ENCODE measurements at regions not wholly inside any gene's neighbourhood (a gene's known extent, or its start where the extent isn't known, plus 50 kb on each side); places are given as distances from the start of the nearest gene placed in this dataset.

- Mint-ChIP-seq H3K4me3 (ENCODE audit: unreplicated experiment) (no peak overlapping the region), H3K4me1 (ENCODE audit: unreplicated experiment) (peaks cover 36% of the 10 kb centered on the region), H3K9me3 (ENCODE audit: unreplicated experiment) (no peaks in the 10 kb centered on the region), H3K27ac (ENCODE audit: unreplicated experiment) (no peak overlapping the region), H3K27me3 (ENCODE audit: unreplicated experiment) (no peaks in the 10 kb centered on the region), H3K36me3 (ENCODE audit: unreplicated experiment) (no peaks in the 10 kb centered on the region)
- DNase-seq (ENCODE audit: extremely low spot score, unreplicated experiment), result no peak
- TF ChIP-seq CTCF (IDR thresholded peaks at IDR 0.05), result no peak
Measured at GRCh38 chr9:105059252-105059651, 131.3 kb upstream of the ABCA1 start.

- DNase-seq (ENCODE audit: extremely low spot score, unreplicated experiment), result no peak
- no peak overlapping the region for H3K4me3 Mint-ChIP-seq (ENCODE audit: unreplicated experiment)
- no peaks in the 10 kb centered on the region for H3K36me3 Mint-ChIP-seq (ENCODE audit: unreplicated experiment)
- TF ChIP-seq CTCF (IDR thresholded peaks at IDR 0.05), result no peak
- peaks cover 40% of the 10 kb centered on the region for H3K4me1 Mint-ChIP-seq (ENCODE audit: unreplicated experiment)
- no peaks in the 10 kb centered on the region for H3K27me3 Mint-ChIP-seq (ENCODE audit: unreplicated experiment)
- H3K9me3 Mint-ChIP-seq (ENCODE audit: unreplicated experiment), result no peaks in the 10 kb centered on the region
- H3K27ac Mint-ChIP-seq (ENCODE audit: unreplicated experiment), result peak overlapping the region; percentile 76
Measured at GRCh38 chr9:105062222-105062855, 134.4 kb upstream of the ABCA1 start.

GRCh38 chr9:105064248-105065097, 136.5 kb upstream of the ABCA1 start:
- no peak for TF ChIP-seq CTCF (IDR thresholded peaks at IDR 0.05)
- Mint-ChIP-seq H3K27ac (ENCODE audit: unreplicated experiment) (peak overlapping the region; percentile 92), H3K4me1 (ENCODE audit: unreplicated experiment) (peaks cover 42% of the 10 kb centered on the region), H3K27me3 (ENCODE audit: unreplicated experiment) (no peaks in the 10 kb centered on the region), H3K9me3 (ENCODE audit: unreplicated experiment) (no peaks in the 10 kb centered on the region), H3K36me3 (ENCODE audit: unreplicated experiment) (no peaks in the 10 kb centered on the region), H3K4me3 (ENCODE audit: unreplicated experiment) (no peak overlapping the region)
- peak; percentile 96 for DNase-seq (ENCODE audit: extremely low spot score, unreplicated experiment)

GRCh38 chr9:105065098-105066088, 137.4 kb upstream of the ABCA1 start:
- Mint-ChIP-seq H3K36me3 (ENCODE audit: unreplicated experiment) (no peaks in the 10 kb centered on the region), H3K27me3 (ENCODE audit: unreplicated experiment) (no peaks in the 10 kb centered on the region), H3K4me3 (ENCODE audit: unreplicated experiment) (no peak overlapping the region), H3K27ac (ENCODE audit: unreplicated experiment) (peak overlapping the region; percentile 92), H3K4me1 (ENCODE audit: unreplicated experiment) (peaks cover 51% of the 10 kb centered on the region), H3K9me3 (ENCODE audit: unreplicated experiment) (no peaks in the 10 kb centered on the region)
- no peak for TF ChIP-seq CTCF (IDR thresholded peaks at IDR 0.05)
- no peak for DNase-seq (ENCODE audit: extremely low spot score, unreplicated experiment)
